ENCODE measurements at regions not wholly inside any gene's neighbourhood (a gene's known extent, or its start where the extent isn't known, plus 50 kb on each side); places are given as distances from the start of the nearest gene placed in this dataset.

GRCh38 chr13:62333466-62333865, 917.8 kb upstream of the PCDH20 start:
- Histone ChIP-seq H3K27ac (ENCODE audit: low read depth, low read length) (no peak overlapping the region), H3K4me2 (ENCODE audit: low read length) (no peak overlapping the region)

GRCh38 chr13:62331384-62331783, 915.7 kb upstream of the PCDH20 start:
- Histone ChIP-seq H3K9me3 (ENCODE audit: control insufficient read depth, insufficient read depth, low read length) (peaks cover 7% of the 10 kb centered on the region; the same call in 1 of the 2 replicates), H3K9me2 (replicated peaks; ENCODE audit: control insufficient read depth, low read length) (no peaks in the 10 kb centered on the region), H3F3A (ENCODE audit: control insufficient read depth, insufficient read depth) (no peaks in the 10 kb centered on the region), H3K27ac (ENCODE audit: low read depth, low read length) (no peak overlapping the region), H3K4me2 (ENCODE audit: low read length) (no peak overlapping the region), H4K20me1 (ENCODE audit: control insufficient read depth, insufficient read depth, low read depth, low read length) (no peaks in the 10 kb centered on the region), H3K79me2 (ENCODE audit: control insufficient read depth, low read length) (no peaks in the 10 kb centered on the region), H3K4me3 (ENCODE audit: low read length) (no peak overlapping the region), H3K27me3 (ENCODE audit: control insufficient read depth, low read length) (no peaks in the 10 kb centered on the region), H3K4me1 (ENCODE audit: control insufficient read depth, low read length) (no peaks in the 10 kb centered on the region), H3K36me3 (ENCODE audit: control insufficient read depth, low read length) (no peaks in the 10 kb centered on the region)
- TF ChIP-seq EZH2phosphoT487 (IDR thresholded peaks at IDR 0.05; ENCODE audit: borderline replicate concordance, low read length) (no peak), CTCF (IDR thresholded peaks at IDR 0.05; ENCODE audit: low read depth, low read length, poor library complexity, severe bottlenecking) (no peak)

More at GRCh38 chr13:62333466-62333865, 917.8 kb upstream of the PCDH20 start:
- H3K27me3 ChIP-seq (ENCODE audit: control insufficient read depth, low read length), result no peaks in the 10 kb centered on the region
- no peak for TF ChIP-seq EZH2phosphoT487 (IDR thresholded peaks at IDR 0.05; ENCODE audit: borderline replicate concordance, low read length)
- TF ChIP-seq CTCF (IDR thresholded peaks at IDR 0.05; ENCODE audit: low read depth, low read length, poor library complexity, severe bottlenecking), result no peak
- no peaks in the 10 kb centered on the region for H3F3A ChIP-seq (ENCODE audit: control insufficient read depth, insufficient read depth)
- no peaks in the 10 kb centered on the region for H4K20me1 ChIP-seq (ENCODE audit: control insufficient read depth, insufficient read depth, low read depth, low read length)
- H3K9me2 ChIP-seq (replicated peaks; ENCODE audit: control insufficient read depth, low read length), result no peaks in the 10 kb centered on the region
- no peak overlapping the region for H3K4me3 ChIP-seq (ENCODE audit: low read length)
- peaks cover 4% of the 10 kb centered on the region; the same call in 1 of the 2 replicates for H3K9me3 ChIP-seq (ENCODE audit: control insufficient read depth, insufficient read depth, low read length)
- H3K4me1 ChIP-seq (ENCODE audit: control insufficient read depth, low read length), result peaks cover 10% of the 10 kb centered on the region
- H3K36me3 ChIP-seq (ENCODE audit: control insufficient read depth, low read length), result no peaks in the 10 kb centered on the region
- H3K79me2 ChIP-seq (ENCODE audit: control insufficient read depth, low read length), result no peaks in the 10 kb centered on the region

- Histone ChIP-seq H3K27me3 (ENCODE audit: control insufficient read depth, low read length) (no peaks in the 10 kb centered on the region), H3K27ac (ENCODE audit: low read depth, low read length) (no peak overlapping the region), H3K9me2 (replicated peaks; ENCODE audit: control insufficient read depth, low read length) (no peaks in the 10 kb centered on the region), H3K4me2 (ENCODE audit: low read length) (no peak overlapping the region), H3K4me3 (ENCODE audit: low read length) (no peak overlapping the region), H3K79me2 (ENCODE audit: control insufficient read depth, low read length) (no peaks in the 10 kb centered on the region), H3K36me3 (ENCODE audit: control insufficient read depth, low read length) (no peaks in the 10 kb centered on the region), H3K9me3 (ENCODE audit: control insufficient read depth, insufficient read depth, low read length) (peaks cover 7% of the 10 kb centered on the region; the same call in 1 of the 2 replicates), H4K20me1 (ENCODE audit: control insufficient read depth, insufficient read depth, low read depth, low read length) (no peaks in the 10 kb centered on the region), H3K4me1 (ENCODE audit: control insufficient read depth, low read length) (no peaks in the 10 kb centered on the region), H3F3A (ENCODE audit: control insufficient read depth, insufficient read depth) (no peaks in the 10 kb centered on the region)
- TF ChIP-seq EZH2phosphoT487 (IDR thresholded peaks at IDR 0.05; ENCODE audit: borderline replicate concordance, low read length) (no peak), CTCF (IDR thresholded peaks at IDR 0.05; ENCODE audit: low read depth, low read length, poor library complexity, severe bottlenecking) (no peak)
Measured at GRCh38 chr13:62327367-62327766, 911.7 kb upstream of the PCDH20 start.
